Aorta (tissue), 5 donors: ENCODE measurements at regions not wholly inside any gene's neighbourhood (a gene's known extent, or its start where the extent isn't known, plus 50 kb on each side); places are given as distances from the start of the nearest gene placed in this dataset.

Experiments used
- ATAC-seq: fragments of 200-7000 bp; cut with Tn5 transposase; one replicate; pipeline ENCODE4 v1.9.1; 2022; ENCODE audit warnings: moderate library complexity; ENCODE audit not compliant: low FRiP score
- DNase-seq, 2 donors: peaks; one replicate each; pipeline ENCODE4 v3.0.0-alpha.2; 2020
- H3K27ac ChIP-seq, 2 donors: one replicate each; pipeline ENCODE4 v1.5.1; 2013; ENCODE audit warnings: low read length in 2 of 2, mild to moderate bottlenecking in 2 of 2, moderate library complexity in 2 of 2, control low read depth in 1 of 2, inconsistent platforms in 1 of 2, low read depth in 1 of 2
- H3K27me3 ChIP-seq, 2 donors: one replicate each; pipeline ENCODE4 v1.6.1; 2013; ENCODE audit warnings: control low read depth in 1 of 2, low read length in 1 of 2, mild to moderate bottlenecking in 1 of 2, moderate library complexity in 1 of 2; ENCODE audit not compliant: insufficient read depth in 2 of 2, control insufficient read depth in 1 of 2
- H3K36me3 ChIP-seq, 2 donors: one replicate each; pipeline ENCODE4 v1.6.1; 2013; ENCODE audit warnings: control low read depth in 1 of 2, low read length in 1 of 2, mild to moderate bottlenecking in 1 of 2; ENCODE audit not compliant: insufficient read depth in 2 of 2, control insufficient read depth in 1 of 2
- H3K4me1 ChIP-seq, 2 donors: one replicate each; pipeline ENCODE4 v1.6.1; 2013; ENCODE audit warnings: low read length in 2 of 2, control low read depth in 1 of 2, mild to moderate bottlenecking in 1 of 2, moderate library complexity in 1 of 2; ENCODE audit not compliant: insufficient read depth in 2 of 2, control insufficient read depth in 1 of 2
- H3K4me3 ChIP-seq, 2 donors: one replicate each; pipeline ENCODE4 v1.5.1; 2013; ENCODE audit warnings: low read length in 2 of 2, control low read depth in 1 of 2, mild to moderate bottlenecking in 1 of 2
- H3K9me3 ChIP-seq: one replicate; pipeline ENCODE4 v1.6.1; 2013; ENCODE audit warnings: mild to moderate bottlenecking, low read length; ENCODE audit not compliant: control insufficient read depth
- WGBS, 2 donors: extraction: QIAGEN DNeasy Blood & Tissue Kit; methylation state at CpG; one replicate each; pipeline ENCODE4 v1.1.7; 2013; 5-methylcytosine and 5-hydroxymethylcytosine counted together
- intact Hi-C, 2 donors: fragments of 100-400 bp; cut with DNase I; formaldehyde crosslinking; loops; one replicate each; pipeline versions ENCODE4 v1.14.2 to v1.15.0; 2022
- donor health status: healthy with polysubstance abuse.
- donor health status: Bipolar disorder and iron deficiency.
- donor health status: DM: no; HTN: no; CAD: no.
- donor health status: DM: no; HTN: no; CAD: no.
- donor health status: DM: yes; HTN: yes; CAD: no.

DNA sequence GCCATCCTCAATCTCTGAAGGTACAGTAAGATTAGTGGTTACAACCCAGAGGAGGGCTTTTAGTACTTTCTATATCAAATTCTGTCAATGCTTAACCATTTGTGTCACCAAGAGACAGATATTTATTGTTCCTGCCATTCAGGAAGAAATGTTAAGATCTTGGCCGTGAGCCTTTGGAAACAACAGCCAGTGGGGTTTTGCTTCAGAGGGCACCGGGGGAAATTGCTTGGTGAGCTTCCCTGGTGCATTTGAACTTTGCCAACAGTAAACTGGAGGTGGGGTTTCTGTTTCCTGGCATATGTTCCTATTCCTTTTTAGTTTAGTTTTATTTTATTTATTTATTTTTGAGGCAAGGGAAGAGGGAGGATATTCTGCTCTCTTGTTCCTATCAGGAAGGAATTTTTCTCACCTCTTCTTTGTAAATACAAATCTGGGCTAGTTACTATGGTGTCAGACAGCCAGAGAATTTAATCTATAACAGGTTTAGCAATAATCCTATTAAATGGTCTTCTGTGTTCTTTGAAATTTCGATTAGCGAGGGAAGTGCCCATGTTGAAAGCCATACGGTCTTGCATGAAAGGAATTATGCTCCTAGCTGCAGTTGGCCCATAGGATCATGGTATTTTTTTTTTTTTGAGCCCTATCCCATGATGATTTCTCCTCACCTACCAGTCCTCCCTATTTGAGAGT lies 95.7 kb downstream of the MAIP1 start:
- ATAC-seq (no peak), DNase-seq (no peak)
- Histone ChIP-seq H3K27me3 (no peaks in the 10 kb centered on the region), H3K9me3 (peaks cover 3% of the 10 kb centered on the region), H3K36me3 (no peaks in the 10 kb centered on the region), H3K27ac (no peak overlapping the region), H3K4me1 (no peaks in the 10 kb centered on the region), H3K4me3 (no peak overlapping the region)
- intact Hi-C loops = no loop called here
- 56 to 60% methylated on average over 5 of the region's 5 CpGs for WGBS, 2 donors

GRCh38 chr2:200051611-200051945 lies 96.2 kb downstream of the MAIP1 start:
- intact Hi-C loops = no loop called here
- H3K4me3 ChIP-seq = no peak overlapping the region
- 76 to 87% methylated on average over 2 of the region's 2 CpGs for WGBS, 2 donors
- no peaks in the 10 kb centered on the region for H3K4me1 ChIP-seq
- H3K27ac ChIP-seq = no peak overlapping the region
- peaks cover 5% of the 10 kb centered on the region for H3K9me3 ChIP-seq
- H3K27me3 ChIP-seq = no peaks in the 10 kb centered on the region
- ATAC-seq (no peak), DNase-seq (no peak)
- H3K36me3 ChIP-seq = no peaks in the 10 kb centered on the region

DNA sequence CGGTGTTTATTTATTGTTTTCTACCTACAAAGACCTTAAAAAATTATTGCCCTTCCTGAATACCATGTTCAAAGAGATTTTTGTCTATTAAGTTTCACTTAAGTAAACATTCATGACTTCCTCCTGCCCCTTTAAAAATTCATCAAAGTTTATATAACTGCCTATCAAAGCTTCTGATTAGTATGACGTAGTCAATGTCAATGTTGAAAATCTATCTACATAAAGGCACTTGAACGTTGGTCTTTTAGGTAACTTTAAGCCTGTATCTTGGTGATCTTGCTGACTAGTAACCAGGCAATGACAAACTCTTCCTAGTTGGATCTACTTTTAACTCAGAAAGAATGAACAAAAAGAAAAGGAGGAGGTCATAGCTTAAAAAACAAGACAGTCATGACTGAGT lies 97.2 kb downstream of the MAIP1 start:
- Histone ChIP-seq H3K36me3 (no peaks in the 10 kb centered on the region), H3K4me3 (no peak overlapping the region), H3K27ac (no peak overlapping the region), H3K4me1 (no peaks in the 10 kb centered on the region), H3K9me3 (peaks cover 5% of the 10 kb centered on the region), H3K27me3 (no peaks in the 10 kb centered on the region)
- 63 to 74% methylated on average over 3 of the region's 3 CpGs for WGBS, 2 donors
- intact Hi-C loops = no loop called here
- ATAC-seq = no peak
- no peak for DNase-seq

GRCh38 chr2:200054681-200055468 lies 99.5 kb downstream of the MAIP1 start:
- WGBS, 2 donors = 86 to 90% methylated on average over 15 of the region's 15 CpGs
- intact Hi-C loops = no loop called here
- ATAC-seq (no peak), DNase-seq (no peak)
- Histone ChIP-seq H3K36me3 (no peaks in the 10 kb centered on the region), H3K27me3 (no peaks in the 10 kb centered on the region), H3K4me1 (no peaks in the 10 kb centered on the region), H3K4me3 (no peak overlapping the region), H3K27ac (no peak overlapping the region), H3K9me3 (peaks cover 5% of the 10 kb centered on the region)

- ATAC-seq = no peak
Observed at GRCh38 chr2:200056105-200056504, 100.7 kb downstream of the MAIP1 start.

DNA sequence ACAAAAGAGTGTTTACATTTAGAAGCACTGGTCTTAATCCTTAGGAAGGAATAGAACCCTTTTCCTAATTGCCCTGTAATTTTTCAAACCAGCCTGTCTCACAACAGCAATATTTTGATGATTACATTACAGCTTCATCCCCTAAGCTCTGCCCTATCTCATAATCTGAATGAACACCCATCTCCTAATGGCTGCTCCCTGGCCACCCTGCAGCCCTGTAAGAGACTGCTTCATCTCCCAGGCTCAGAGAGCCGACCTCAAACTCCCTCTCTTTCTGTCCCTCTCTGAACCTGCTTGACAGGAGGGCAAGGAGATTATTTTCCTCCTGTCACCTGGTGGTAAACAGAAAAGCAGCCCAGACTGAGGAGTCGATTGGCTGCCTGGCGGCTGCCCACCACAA lies 107.8 kb downstream of the MAIP1 start:
- ATAC-seq = no peak
- WGBS, 2 donors = 62 to 64% methylated on average over 3 of the region's 3 CpGs

More at GRCh38 chr2:200056105-200056504, 100.7 kb downstream of the MAIP1 start:
- Histone ChIP-seq H3K36me3 (no peaks in the 10 kb centered on the region), H3K9me3 (peaks cover 5% of the 10 kb centered on the region), H3K4me3 (no peak overlapping the region), H3K4me1 (no peaks in the 10 kb centered on the region), H3K27ac (no peak overlapping the region), H3K27me3 (no peaks in the 10 kb centered on the region)
- DNase-seq = no peak
- intact Hi-C loops = no loop called here
- 81 to 88% methylated on average over 3 of the region's 3 CpGs for WGBS, 2 donors

DNA sequence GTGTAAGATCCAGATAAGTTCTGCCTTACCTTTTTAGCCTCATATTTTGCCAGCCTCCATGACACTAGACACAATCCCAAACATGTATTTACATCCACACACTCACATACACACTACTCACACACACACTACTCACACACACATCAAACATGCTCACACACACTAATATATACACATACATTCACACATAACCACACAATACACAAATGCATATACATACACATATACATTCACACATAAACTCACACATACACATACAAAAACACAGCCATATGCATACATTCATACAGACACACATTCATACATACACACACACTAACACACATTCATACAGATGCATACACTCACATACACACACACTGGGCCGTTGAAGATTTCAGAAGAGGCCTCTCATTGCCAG lies 109.5 kb downstream of the MAIP1 start:
- no peak overlapping the region for H3K27ac ChIP-seq
- H3K36me3 ChIP-seq = no peaks in the 10 kb centered on the region
- H3K27me3 ChIP-seq = no peaks in the 10 kb centered on the region
- no peaks in the 10 kb centered on the region for H3K9me3 ChIP-seq
- ATAC-seq (no peak), DNase-seq (no peak)
- no peak overlapping the region for H3K4me3 ChIP-seq
- intact Hi-C loops = no loop called here
- 45 to 61% methylated on average over 1 of the region's 1 CpG for WGBS, 2 donors
- no peaks in the 10 kb centered on the region for H3K4me1 ChIP-seq

More for the DNA sequence above, 107.8 kb downstream of the MAIP1 start:
- DNase-seq = no peak
- Histone ChIP-seq H3K27me3 (no peaks in the 10 kb centered on the region), H3K27ac (no peak overlapping the region), H3K4me1 (no peaks in the 10 kb centered on the region), H3K9me3 (no peaks in the 10 kb centered on the region), H3K4me3 (no peak overlapping the region), H3K36me3 (no peaks in the 10 kb centered on the region)
- intact Hi-C loops = no loop called here

DNA sequence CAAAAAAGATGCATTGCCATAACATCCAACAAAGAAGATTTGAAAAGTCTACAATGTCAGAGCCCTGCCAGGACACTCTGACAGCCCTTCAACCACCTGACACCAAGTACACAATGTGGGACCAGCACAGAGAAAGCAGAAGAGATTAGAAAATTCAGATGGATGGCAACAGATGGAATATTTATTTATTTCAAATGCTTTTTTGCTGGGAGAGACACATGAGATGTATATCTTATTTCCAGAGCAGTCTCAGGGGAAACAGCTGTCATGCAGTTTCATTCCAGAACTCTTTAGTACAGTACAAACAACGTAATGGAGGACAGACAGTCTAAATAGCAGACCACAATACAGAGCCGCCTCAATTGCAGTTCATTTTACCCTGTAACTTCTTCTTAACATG lies 110.1 kb downstream of the MAIP1 start:
- H3K4me3 ChIP-seq = no peak overlapping the region
- DNase-seq = no peak
- no peaks in the 10 kb centered on the region for H3K36me3 ChIP-seq
- no peaks in the 10 kb centered on the region for H3K4me1 ChIP-seq
- no peaks in the 10 kb centered on the region for H3K9me3 ChIP-seq
- no peak for ATAC-seq
- H3K27me3 ChIP-seq = no peaks in the 10 kb centered on the region
- 43 to 46% methylated on average over 2 of the region's 2 CpGs for WGBS, 2 donors
- H3K27ac ChIP-seq = no peak overlapping the region
- intact Hi-C loops = no loop called here

DNA sequence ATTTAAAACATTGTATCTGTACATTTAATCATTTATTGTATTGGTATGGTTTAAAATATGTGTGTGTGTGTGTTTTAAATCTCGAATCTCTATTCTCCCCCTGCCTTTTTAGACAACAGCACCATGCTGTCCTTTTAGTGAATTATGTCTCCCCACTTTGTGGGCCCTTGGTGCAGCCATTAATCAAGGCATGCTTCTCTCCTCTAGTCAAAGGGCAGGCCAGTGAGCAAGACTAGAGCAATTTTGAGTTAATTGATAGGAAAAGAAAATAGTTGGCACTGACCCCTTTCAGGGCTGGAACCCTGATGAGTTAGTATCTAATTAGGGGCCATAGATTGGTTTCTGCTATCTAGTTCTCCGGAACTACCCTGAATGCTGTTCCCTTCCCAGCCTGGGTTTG lies 111.0 kb downstream of the MAIP1 start:
- Histone ChIP-seq H3K27me3 (no peaks in the 10 kb centered on the region), H3K36me3 (no peaks in the 10 kb centered on the region), H3K9me3 (no peaks in the 10 kb centered on the region), H3K4me1 (no peaks in the 10 kb centered on the region), H3K27ac (no peak overlapping the region), H3K4me3 (no peak overlapping the region)
- intact Hi-C loops = no loop called here
- no peak for ATAC-seq
- no peak for DNase-seq
- WGBS, 2 donors = 59 to 64% methylated on average over 2 of the region's 2 CpGs
